Posterior cingulate gyrus (tissue), 11 donors: ENCODE measurements at regions not wholly inside any gene's neighbourhood (a gene's known extent, or its start where the extent isn't known, plus 50 kb on each side); places are given as distances from the start of the nearest gene placed in this dataset.
"Not testable (repeated sequence)": the region's sequence is repeated elsewhere in the genome, so short reads cannot be mapped to it uniquely, and the experiment has no call there.

Experiments used
- DNase-seq, 10 donors: peaks; one replicate each; pipeline versions ENCODE4 v3.0.0 to v3.0.0-alpha.2; 2020 to 2021; ENCODE audit warnings: mixed read lengths in 3 of 10
- intact Hi-C: fragments of 100-400 bp; cut with DNase I; formaldehyde crosslinking; loops from one replicate; pipeline ENCODE4 v1.15.1; 2023

DNA sequence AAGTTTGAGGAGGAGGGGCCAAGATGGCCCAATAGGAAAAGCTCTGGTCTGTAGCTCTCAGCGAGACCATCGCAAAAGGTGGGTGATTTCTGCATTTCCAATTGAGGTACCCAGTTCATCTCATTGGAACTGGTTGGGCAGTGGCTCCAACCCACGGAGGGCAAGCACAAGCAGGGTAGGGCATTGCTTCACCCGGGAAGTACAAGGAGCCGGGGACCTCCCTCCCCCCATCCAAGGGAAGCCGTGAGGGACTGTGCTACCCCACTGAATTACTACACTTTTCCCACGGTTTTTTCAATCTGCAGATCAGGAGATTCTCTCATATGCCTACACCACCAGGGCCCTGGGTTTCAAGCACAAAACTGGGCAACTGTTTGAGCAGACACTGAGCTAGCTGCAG lies 58.0 kb upstream of the EFCAB3 start:
- intact Hi-C loops = no loop called here
- peak in 2 of 10 donors; percentile 63 to 73 for DNase-seq

DNA sequence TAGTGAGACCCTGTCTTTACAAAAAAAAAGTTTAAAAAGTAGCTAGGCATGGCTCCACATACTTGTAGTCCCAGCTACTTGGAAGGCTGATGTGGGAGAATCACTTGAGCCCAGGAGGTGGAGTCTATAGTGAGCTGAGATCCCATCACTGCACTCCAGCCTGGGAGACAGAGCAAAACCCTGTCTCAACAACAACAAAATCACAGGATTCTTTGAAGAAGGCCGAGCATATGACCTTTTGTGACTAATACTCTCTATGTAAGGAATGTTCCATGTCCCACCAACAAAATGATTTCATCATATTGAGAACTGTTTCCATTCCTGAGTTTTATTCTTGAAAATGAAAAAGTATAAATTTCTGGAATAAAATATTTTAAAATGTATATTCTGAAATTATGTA lies 58.9 kb upstream of the EFCAB3 start:
- DNase-seq = no peak
- intact Hi-C loops = no loop called here

DNA sequence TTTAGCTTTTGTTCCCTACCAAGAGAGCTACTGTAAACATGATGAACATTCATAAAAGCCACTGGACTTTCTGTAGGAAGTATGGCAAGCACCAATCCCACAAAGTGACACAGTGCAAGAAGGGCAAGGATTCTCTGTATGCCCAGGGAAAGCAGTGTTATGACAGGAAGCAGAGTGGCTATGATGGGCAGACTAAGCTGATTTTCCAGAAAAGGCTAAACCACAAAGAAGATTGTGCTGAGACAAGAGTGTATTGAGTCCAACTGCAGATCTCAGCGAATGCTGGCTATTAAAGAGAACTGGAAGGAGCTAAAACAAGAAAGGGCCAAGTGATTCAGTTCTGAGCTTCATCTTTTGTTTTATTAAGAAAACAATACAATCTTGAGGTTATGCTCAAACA lies 60.5 kb upstream of the EFCAB3 start:
- intact Hi-C loops = no loop called here
- DNase-seq = no peak

DNA sequence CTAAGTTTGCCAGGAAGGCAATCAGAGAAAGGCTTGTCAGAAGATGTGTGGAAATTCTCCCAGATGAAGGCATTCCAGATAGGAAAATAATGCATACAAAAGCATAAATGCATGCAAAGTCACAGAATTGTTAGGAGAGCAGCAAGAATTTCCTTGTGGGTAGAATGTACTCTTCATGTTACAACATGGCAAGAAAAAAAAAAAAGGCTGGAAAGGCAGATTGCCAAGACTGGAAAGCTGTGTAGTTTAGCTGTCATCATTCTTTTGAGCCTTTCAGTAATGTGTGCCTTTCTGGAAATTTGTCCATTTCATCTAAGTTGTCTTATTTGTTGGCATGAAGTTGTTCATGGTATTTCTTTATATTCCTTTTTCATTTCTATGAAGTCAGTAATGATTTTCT lies 71.0 kb upstream of the EFCAB3 start:
- intact Hi-C loops = no loop called here
- DNase-seq = no peak

DNA sequence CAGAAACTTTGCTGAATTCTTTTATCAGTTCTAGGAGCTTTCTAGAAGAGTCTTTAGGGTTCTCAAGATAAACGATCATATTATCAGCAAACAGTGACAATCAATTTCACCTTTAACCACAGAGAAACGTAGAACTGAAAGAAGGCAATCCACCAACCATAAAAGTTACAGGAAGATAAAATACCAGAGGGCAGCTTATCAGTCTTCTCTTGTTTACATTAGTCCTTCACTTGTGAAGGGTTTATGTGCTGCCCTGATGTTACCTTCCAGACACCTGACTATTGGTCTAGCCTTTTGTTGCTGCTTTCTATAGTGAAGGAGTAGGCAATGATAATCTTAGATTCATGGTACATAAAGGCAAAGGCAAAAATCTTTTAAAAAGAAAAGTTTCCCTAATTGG lies 73.2 kb upstream of the EFCAB3 start:
- intact Hi-C loops = no loop called here
- no peak for DNase-seq

DNA sequence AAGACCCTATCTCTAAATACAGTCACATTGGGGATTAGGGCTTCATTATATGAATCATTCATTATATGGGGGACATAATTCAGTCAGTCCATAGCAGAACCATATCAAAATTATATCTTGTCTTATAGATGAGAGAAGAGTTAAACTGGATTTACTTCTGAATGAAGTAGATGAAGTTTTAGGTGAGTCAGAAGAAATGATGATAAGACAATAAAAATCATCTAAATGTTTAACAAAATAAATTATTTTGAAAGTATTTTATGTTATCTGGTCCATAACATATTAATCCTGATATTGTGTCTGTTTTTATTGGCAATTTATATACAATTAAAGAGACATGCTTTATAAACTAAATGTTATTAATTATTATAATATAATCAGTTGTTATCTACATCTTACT lies 76.9 kb upstream of the EFCAB3 start:
- intact Hi-C loops = no loop called here
- no peak for DNase-seq

DNA sequence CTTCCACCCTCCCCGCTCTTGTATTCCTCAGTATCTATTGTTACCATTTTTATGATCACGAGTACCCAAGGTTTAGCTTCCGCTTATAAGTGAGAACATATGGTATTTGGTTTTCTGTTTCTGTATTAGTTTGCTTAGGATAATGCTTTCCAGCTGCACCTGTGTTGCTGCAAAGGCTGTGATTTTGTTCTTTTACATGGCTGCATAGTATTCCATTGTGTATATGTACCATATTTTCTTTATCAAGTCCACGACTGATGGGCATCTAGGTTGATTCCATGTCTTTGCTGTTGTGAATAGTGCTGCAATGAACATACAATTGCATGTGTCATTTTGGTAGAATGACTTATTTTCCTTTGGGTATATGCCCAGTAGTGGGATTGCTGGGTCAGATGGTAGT lies 79.7 kb upstream of the EFCAB3 start:
- intact Hi-C loops = no loop called here
- DNase-seq = no peak

DNA sequence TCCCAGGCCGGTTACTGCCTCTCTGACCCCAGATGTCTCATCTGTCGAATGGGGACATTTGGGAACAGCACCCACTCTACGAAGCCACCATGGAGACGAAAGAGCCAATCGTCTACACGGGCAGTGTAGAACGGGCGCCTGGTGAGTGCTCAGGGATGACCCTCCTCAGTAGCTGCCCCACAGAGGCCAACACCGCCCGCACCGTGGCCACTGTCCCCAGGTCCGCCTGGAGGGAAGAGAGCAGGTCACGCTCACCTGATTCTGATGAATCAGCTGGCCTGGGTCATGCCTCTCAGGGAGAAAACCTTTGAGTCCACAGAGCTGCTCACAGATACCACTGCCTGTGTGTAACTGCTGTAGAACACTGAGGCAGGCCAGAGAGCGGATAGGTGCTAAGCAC lies 105.1 kb upstream of the EFCAB3 start:
- peak in 1 of 10 donors; percentile 75 for DNase-seq
- intact Hi-C loops = not testable (repeated sequence)

DNA sequence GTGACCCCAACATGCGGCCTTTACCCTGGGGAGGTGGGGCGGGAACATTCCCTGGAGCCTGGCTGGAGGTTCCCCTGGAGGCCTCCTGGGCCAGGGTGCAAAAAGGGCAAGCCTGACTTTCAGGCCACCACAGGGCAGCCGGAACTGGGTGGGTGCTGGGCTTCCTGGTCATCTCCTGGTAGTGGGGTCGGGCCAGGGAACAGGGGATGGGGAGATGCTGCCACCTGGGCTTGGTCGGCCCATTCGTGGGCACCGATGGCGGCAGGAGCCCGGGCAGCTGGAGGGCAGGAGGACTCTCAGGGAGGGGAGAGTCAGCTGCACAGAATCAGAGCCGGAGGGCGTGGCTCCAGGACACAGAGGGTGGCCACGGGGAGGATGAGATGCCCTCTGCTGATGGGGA lies 112.0 kb upstream of the EFCAB3 start:
- DNase-seq, intact Hi-C loops: not testable (repeated sequence)

DNA sequence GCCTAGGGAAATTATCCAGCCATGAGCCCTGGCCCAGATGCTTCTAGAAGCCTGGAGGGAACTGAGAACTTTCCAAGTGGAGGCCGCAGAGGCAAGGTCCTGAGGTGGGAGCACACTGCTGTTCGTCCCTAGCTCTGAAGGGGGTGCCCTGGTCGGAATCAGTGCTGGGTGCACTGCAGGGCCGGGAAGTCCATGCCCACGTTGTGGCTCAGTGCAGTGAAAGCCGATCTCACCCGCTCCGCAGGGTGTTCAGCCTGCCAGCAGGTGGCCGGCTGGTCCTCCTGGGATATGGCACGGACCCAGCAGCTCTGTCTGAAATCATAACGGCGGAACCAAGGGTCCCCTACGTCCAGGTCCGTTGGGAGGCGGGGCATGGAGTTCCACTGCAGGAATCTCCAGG lies 115.4 kb upstream of the EFCAB3 start:
- intact Hi-C loops, DNase-seq: not testable (repeated sequence)

DNA sequence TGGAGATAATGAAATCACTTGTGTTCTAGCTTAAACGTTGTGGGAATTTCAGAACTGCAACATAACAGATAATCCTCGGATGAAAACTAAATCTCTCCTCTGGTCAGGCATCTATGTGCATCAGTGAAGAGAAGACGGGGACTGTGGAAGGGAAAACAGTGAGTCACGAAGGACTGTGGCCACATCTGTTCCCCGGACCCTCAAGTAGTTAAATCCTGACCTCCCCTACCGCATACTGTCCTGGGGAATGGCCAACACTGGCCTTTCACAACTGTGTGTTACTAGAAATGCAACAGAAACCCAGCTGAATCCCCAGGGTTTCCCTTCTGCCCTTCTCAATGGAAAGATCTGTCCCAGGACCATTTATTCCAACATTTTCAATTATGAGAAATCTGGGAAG lies 124.6 kb upstream of the EFCAB3 start:
- DNase-seq, intact Hi-C loops: not testable (repeated sequence)

DNA sequence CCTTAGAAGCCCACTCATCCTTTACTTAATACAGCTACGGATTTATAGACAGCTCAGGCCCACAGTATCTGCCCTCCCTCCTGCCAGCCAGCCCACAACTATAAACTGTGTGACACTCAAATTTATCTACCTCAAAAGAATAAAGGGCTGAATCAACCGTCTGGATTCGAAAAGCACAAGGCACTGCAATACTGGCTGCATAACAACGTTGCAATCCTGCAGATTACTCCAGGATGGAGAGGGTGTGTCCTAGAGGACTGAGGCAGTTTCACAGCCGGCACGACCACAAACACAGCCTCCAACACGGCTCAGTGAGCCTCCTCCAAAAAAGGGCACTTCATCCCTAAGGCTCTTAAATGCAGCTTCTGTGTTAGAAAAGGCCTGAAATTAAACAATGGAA lies 138.3 kb upstream of the EFCAB3 start:
- intact Hi-C loops = not testable (repeated sequence)

DNA sequence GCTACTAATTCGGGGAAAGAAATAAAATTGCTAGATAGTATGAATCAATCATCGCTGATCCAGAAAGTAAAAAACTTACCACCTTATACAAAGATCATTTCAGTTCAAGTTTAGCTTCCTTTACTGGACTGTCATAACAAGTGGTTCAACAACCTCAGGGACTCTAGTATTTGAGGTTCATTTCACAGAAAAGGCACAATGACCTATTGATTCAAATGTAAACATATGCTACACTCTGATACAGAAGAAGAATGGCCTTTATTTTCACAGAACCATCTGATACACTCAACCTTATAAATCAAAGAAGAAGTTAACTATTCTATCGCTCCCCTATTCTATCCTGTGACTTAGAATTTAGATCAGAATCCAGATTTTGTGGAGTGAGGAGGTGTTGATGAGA lies 140.8 kb upstream of the EFCAB3 start:
- DNase-seq, intact Hi-C loops: not testable (repeated sequence)

More for the DNA sequence above, 138.3 kb upstream of the EFCAB3 start:
- not testable (repeated sequence) for DNase-seq

DNA sequence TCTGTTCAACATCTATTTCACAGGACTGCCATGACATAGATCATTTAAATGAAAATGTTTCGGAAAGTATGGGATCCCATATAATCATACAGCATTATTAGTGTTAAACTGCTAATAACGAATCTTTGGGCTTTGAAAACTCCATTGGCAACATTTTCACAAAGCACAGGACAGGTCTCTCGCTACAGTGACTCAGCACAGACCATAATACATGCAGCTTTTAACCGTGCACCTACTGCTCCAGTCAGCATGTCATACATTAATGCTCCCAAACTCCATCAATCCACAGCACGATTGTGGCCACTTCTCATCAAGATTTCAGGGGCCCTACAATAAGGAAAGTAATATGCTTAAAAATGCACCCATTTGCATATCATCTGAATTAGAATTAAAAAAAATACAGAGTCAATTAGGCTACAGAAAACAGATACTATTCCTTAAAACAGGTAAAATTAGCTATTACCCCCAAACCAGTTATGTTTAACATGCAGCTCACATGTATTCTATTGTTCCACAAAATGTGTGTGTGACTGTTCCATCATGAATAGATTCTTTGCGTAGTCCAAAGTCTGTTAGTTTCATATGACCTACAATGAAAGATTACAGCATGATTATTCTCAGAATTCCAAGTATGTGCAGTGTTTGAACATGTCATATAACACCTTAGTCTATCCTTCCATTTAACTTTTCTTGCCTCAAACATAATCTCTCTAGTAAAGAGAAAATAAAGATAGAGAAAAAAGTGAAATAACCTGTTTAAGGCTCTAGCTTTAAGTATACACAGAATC lies 141.6 kb upstream of the EFCAB3 start:
- DNase-seq, intact Hi-C loops: not testable (repeated sequence)

DNA sequence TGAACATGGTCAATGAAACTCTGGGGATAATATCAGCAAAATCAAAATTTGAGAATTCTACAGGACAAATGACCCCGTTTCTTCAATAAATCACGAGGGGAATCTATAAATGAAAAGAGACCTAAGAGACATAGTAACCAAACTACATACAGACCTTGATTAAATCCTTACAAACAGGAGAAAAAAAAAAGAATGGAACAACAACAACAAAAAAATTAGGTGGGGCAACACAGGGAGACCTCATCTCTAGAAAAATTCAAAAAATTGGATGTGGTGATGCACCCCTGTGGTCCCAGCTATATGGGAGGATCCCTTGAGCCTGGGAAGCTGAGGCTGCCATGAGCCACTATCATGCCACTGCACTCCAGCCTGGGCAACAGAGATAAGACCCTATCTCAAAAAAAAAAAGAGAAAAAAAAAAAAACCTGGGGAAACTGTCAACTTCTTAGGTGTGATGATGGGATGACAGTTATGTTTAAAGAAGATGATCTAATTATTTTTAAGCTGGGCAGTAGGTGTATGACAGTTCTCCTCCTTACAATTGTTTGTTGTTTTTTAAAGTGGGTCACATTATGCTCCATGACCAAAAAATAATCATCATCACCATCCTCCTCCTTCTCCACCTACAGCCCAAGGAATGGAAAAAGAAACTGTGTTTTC lies 146.4 kb upstream of the EFCAB3 start:
- DNase-seq, intact Hi-C loops: not testable (repeated sequence)

DNA sequence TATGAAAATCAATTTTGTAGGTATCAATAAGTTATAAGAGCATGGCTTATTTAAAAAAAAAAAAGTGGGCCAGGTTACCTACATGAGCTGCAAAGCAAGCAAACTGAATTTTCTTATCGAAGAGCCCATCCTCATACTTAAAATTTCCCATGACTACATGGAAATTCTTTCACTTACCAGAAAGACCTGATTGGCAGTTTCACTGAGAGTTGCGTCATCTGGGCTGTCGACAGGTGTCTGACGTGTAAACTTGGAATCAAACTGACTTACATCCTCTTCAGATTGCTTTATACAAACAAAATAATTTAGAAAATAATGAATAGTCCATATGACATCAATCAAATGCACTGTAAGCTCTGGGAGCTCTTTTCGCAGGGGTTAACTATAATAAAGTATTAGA lies 149.1 kb upstream of the EFCAB3 start:
- DNase-seq, intact Hi-C loops: not testable (repeated sequence)

DNA sequence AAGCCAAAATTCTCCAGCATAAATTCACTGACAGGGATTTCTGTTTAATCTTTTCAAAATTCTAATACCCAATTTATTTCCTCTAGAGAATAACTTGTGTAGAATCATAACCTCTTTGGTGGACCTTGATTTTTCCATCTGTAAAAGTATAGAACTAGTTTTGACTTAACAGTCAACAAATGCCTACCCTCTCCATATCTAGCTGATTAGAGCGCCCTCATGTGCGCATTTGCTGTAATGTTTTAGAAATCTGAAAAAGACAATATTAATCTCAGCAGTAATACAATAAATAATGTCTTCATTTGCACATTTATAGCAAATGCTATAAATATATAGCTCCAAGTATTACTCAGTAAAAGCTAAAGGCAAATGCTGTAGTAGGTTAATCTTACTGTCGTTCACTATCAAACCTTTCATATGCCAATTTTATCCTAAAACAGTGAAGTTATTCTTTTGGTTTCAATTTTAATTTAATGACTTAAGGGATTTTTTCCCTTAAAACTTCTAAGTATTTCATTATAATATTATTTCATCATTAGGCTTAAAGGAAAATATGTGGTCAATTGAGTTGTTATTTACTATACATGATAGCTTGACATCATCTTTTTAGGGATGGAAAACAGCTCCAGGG lies 153.6 kb upstream of the EFCAB3 start:
- DNase-seq, intact Hi-C loops: not testable (repeated sequence)

DNA sequence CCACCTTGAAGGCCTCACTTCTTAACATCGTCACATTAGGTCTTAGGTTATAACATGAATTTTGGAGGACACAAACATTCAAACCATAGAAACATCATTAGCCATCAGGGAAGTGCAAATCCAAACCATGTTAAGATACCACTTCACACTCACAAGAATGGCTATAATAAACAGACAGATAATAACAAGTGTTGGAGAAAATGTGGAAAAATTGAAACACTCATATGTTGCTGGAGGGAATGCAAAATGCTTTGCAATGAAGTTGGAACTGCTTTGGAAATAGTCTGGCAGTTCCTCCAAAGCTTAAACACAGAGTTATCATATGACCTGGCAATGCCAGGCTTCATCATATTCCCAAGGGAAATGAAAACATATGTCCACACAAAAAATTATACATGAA lies 156.8 kb upstream of the EFCAB3 start:
- DNase-seq, intact Hi-C loops: not testable (repeated sequence)

DNA sequence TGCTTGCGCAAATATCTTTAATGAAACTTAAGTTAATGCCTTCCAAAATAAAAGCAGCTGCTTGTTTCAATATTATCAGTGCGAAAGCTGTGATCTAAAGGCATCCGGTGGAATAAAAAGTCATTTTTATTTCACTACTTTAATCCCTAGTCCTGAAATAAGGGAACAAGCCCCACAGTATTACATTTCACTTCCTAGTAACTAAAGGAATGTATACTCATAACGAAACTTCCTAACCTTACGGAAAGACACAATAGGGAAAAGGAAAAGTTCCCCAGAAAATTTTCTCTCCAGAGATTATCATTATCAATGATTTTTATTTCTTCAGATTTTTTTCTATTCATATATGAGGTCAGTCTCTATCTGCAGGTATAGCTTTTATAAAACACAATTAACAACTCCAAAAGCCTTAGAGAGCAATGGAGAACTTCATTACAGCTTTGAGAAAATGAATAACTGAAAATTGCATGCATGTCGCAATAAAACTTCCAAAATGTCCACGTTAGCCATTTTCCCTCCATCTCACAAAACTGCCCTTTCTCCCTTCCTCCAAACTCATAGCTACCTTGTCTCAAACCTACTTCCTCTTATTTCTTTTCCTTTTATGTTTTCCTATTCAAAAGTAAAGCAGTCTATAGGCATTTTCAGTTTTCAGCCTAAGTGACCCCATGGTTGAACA lies 154.3 kb upstream of the MED13 start:
- intact Hi-C loops = no loop called here
- DNase-seq = no peak

DNA sequence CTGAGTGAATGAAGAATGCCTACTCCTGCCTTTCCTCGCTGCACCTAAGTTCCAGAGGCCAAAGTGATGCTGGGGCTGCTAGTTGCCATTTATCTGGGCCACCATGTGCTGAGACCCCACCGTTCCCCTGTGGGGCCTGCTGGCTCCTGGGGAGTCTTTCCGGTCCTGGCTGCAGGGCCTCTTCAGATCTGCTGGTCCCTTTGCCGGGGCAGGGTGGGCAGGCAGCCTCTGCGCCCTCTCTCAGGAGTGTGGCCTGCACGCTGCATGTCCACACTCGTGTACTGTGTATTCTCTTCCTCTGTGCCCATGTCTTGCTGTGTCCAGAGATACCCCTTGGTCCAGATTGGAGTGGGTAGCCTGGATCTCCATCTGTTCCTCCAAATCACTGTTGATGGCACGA lies 151.8 kb upstream of the MED13 start:
- intact Hi-C loops = no loop called here
- peak in 1 of 10 donors; percentile 34 for DNase-seq

DNA sequence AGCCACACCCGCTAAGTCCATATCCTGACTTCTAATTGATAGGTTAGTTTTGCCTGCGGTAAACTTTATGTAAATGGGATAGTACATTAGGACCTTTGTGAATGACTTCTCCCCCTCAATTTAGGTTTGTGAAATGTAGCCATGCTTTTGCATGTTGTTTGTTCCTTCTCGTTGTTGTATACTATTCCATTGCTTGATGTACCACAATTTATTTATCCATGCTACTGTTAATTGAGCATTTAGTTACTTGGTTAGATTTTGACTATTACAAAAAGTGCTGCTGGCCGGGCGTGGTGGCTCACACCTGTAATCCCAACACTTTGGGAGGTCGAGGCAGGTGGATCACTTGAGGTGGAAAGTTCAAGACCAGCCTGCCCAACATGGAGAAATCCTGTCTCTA lies 150.8 kb upstream of the MED13 start:
- peak in 1 of 10 donors; percentile 7 for DNase-seq
- intact Hi-C loops = not testable (repeated sequence)
